MM.1S (cell line): ENCODE measurements at regions not wholly inside any gene's neighbourhood (a gene's known extent, or its start where the extent isn't known, plus 50 kb on each side); places are given as distances from the start of the nearest gene placed in this dataset.

Experiments used
- CTCF ChIP-seq: fragments of 300-600 bp; sonication (generic); IDR thresholded peaks from 2 replicates; pipeline ENCODE4 v1.5.1; 2016; ENCODE audit warnings: antibody characterized with exemption, low read length, mixed read lengths
- EZH2 ChIP-seq: fragments of 300-600 bp; sonication (generic); optimal IDR thresholded peaks from 2 replicates; pipeline ENCODE3; 2017; ENCODE audit warnings: low read depth, mild to moderate bottlenecking, antibody characterized with exemption, low read length, mixed read lengths
- EZH2phosphoT487 ChIP-seq: fragments of 300-600 bp; sonication (generic); IDR thresholded peaks from 2 replicates; pipeline ENCODE4 v1.6.1; 2018; ENCODE audit warnings: antibody characterized with exemption, low read length

- TF ChIP-seq CTCF (no peak), EZH2 (no peak), EZH2phosphoT487 (no peak)
These were observed 194.0 kb downstream of the TOMM20 start for GRCh38 chr1:234934611-234935033.
